Subcutaneous abdominal adipose tissue (tissue), 5 donors: ENCODE measurements at regions not wholly inside any gene's neighbourhood (a gene's known extent, or its start where the extent isn't known, plus 50 kb on each side); places are given as distances from the start of the nearest gene placed in this dataset.
"Not testable (repeated sequence)": the region's sequence is repeated elsewhere in the genome, so short reads cannot be mapped to it uniquely, and the experiment has no call there.

Source experiments
- H3K27ac ChIP-seq: one replicate; pipeline ENCODE4 v1.7.0; 2013; ENCODE audit warnings: low read depth, mild to moderate bottlenecking, inconsistent platforms, low read length, moderate library complexity
- H3K27me3 ChIP-seq, 5 donors: one replicate each; pipeline ENCODE4 v1.7.0; 2013; ENCODE audit warnings: low read length in 5 of 5, inconsistent platforms in 1 of 5; ENCODE audit not compliant: control insufficient read depth in 5 of 5, insufficient read depth in 4 of 5
- H3K36me3 ChIP-seq, 5 donors: one replicate each; pipeline ENCODE4 v1.7.0; 2013; ENCODE audit warnings: low read length in 5 of 5; ENCODE audit not compliant: control insufficient read depth in 5 of 5, insufficient read depth in 5 of 5
- H3K4me1 ChIP-seq, 5 donors: one replicate each; pipeline ENCODE4 v1.7.0; 2013; ENCODE audit warnings: low read length in 5 of 5, mild to moderate bottlenecking in 3 of 5, moderate library complexity in 1 of 5; ENCODE audit not compliant: control insufficient read depth in 5 of 5, insufficient read depth in 5 of 5
- H3K4me3 ChIP-seq, 5 donors: one replicate each; pipeline ENCODE4 v1.7.0; 2013; ENCODE audit warnings: low read length in 5 of 5, low read depth in 1 of 5
- H3K9ac ChIP-seq, 5 donors: one replicate each; pipeline ENCODE4 v1.7.0; 2013; ENCODE audit warnings: low read length in 5 of 5, mild to moderate bottlenecking in 4 of 5, moderate library complexity in 3 of 5
- H3K9me3 ChIP-seq, 5 donors: one replicate each; pipeline ENCODE4 v1.7.0; 2013; ENCODE audit warnings: low read length in 5 of 5; ENCODE audit not compliant: control insufficient read depth in 5 of 5
- donor health status: healthy.
- donor health status: healthy.
- donor health status: healthy.
- donor health status: healthy.
- donor health status: healthy.

- no peak overlapping the region for H3K27ac ChIP-seq
- peaks cover 0 to 2% (median 0%) of the 10 kb centered on the region in 5 donors for H3K4me1 ChIP-seq
- H3K27me3 ChIP-seq: peaks cover 0 to 4% (median 0%) of the 10 kb centered on the region in 5 donors
- no peaks in the 10 kb centered on the region for H3K9me3 ChIP-seq
- H3K36me3 ChIP-seq: peaks cover 0 to 17% (median 7%) of the 10 kb centered on the region in 5 donors
- H3K9ac ChIP-seq: no peak overlapping the region
- no peak overlapping the region for H3K4me3 ChIP-seq
Observed at GRCh38 chr10:117492504-117492903, 50.0 kb upstream of the EMX2 start.

GRCh38 chr10:117488004-117488403, 54.5 kb upstream of the EMX2 start:
- Histone ChIP-seq H3K27ac (no peak overlapping the region), H3K4me3 (no peak overlapping the region), H3K36me3 (peaks cover 0 to 17% (median 7%) of the 10 kb centered on the region in 5 donors), H3K9me3 (no peaks in the 10 kb centered on the region), H3K4me1 (no peaks in the 10 kb centered on the region), H3K9ac (no peak overlapping the region), H3K27me3 (peaks cover 0 to 4% (median 0%) of the 10 kb centered on the region in 5 donors)

GRCh38 chr10:117486606-117487005, 55.9 kb upstream of the EMX2 start:
- peaks cover 0 to 17% (median 7%) of the 10 kb centered on the region in 5 donors for H3K36me3 ChIP-seq
- no peaks in the 10 kb centered on the region for H3K27me3 ChIP-seq
- H3K9me3 ChIP-seq: no peaks in the 10 kb centered on the region
- H3K9ac ChIP-seq: no peak overlapping the region
- H3K4me3 ChIP-seq: no peak overlapping the region
- no peaks in the 10 kb centered on the region for H3K4me1 ChIP-seq
- no peak overlapping the region for H3K27ac ChIP-seq

GRCh38 chr10:117483056-117483590, 59.4 kb upstream of the EMX2 start:
- no peak overlapping the region for H3K4me3 ChIP-seq
- H3K36me3 ChIP-seq: no peaks in the 10 kb centered on the region
- H3K27ac ChIP-seq: no peak overlapping the region
- H3K9ac ChIP-seq: no peak overlapping the region
- H3K27me3 ChIP-seq: peaks cover 1 to 13% (median 6%) of the 10 kb centered on the region in 5 donors
- peaks cover 0 to 4% (median 0%) of the 10 kb centered on the region in 5 donors for H3K4me1 ChIP-seq
- no peaks in the 10 kb centered on the region for H3K9me3 ChIP-seq

GRCh38 chr10:117481011-117481410, 61.5 kb upstream of the EMX2 start:
- Histone ChIP-seq H3K27me3 (peaks cover 6 to 14% (median 9%) of the 10 kb centered on the region in 5 donors), H3K4me1 (peaks cover 0 to 15% (median 8%) of the 10 kb centered on the region in 5 donors)
- H3K36me3 ChIP-seq, H3K4me3 ChIP-seq, H3K27ac ChIP-seq, H3K9me3 ChIP-seq, H3K9ac ChIP-seq: not testable (repeated sequence)

GRCh38 chr10:117480097-117480496, 62.4 kb upstream of the EMX2 start:
- Histone ChIP-seq H3K9me3 (no peaks in the 10 kb centered on the region), H3K4me3 (no peak overlapping the region), H3K9ac (no peak overlapping the region), H3K4me1 (peaks cover 0 to 15% (median 8%) of the 10 kb centered on the region in 5 donors), H3K36me3 (no peaks in the 10 kb centered on the region), H3K27ac (no peak overlapping the region), H3K27me3 (peaks cover 7 to 14% (median 9%) of the 10 kb centered on the region in 5 donors)

- H3K27ac ChIP-seq: no peak overlapping the region
- H3K9ac ChIP-seq: no peak overlapping the region
- H3K36me3 ChIP-seq: no peaks in the 10 kb centered on the region
- H3K27me3 ChIP-seq: peaks cover 8 to 14% (median 10%) of the 10 kb centered on the region in 5 donors
- no peak overlapping the region for H3K4me3 ChIP-seq
- no peaks in the 10 kb centered on the region for H3K9me3 ChIP-seq
- H3K4me1 ChIP-seq: peaks cover 0 to 15% (median 10%) of the 10 kb centered on the region in 5 donors
Observed at GRCh38 chr10:117477961-117478670, 64.4 kb upstream of the EMX2 start.

- peak overlapping the region; percentile 39 for H3K27ac ChIP-seq
- H3K9ac ChIP-seq: no peak overlapping the region
- H3K36me3 ChIP-seq: no peaks in the 10 kb centered on the region
- no peaks in the 10 kb centered on the region for H3K9me3 ChIP-seq
- peaks cover 8 to 14% (median 10%) of the 10 kb centered on the region in 5 donors for H3K27me3 ChIP-seq
- peak overlapping the region in 1 of 5 donors; percentile 23 for H3K4me3 ChIP-seq
- peaks cover 0 to 15% (median 10%) of the 10 kb centered on the region in 5 donors for H3K4me1 ChIP-seq
Observed at GRCh38 chr10:117477211-117477947, 65.2 kb upstream of the EMX2 start.

- Histone ChIP-seq H3K27me3 (peaks cover 8 to 18% (median 10%) of the 10 kb centered on the region in 5 donors), H3K27ac (peak overlapping the region; percentile 39), H3K4me3 (peak overlapping the region in 1 of 5 donors; percentile 23), H3K36me3 (no peaks in the 10 kb centered on the region), H3K9ac (no peak overlapping the region), H3K9me3 (no peaks in the 10 kb centered on the region), H3K4me1 (peaks cover 0 to 15% (median 10%) of the 10 kb centered on the region in 5 donors)
Observed at GRCh38 chr10:117476716-117477115, 65.8 kb upstream of the EMX2 start.

- Histone ChIP-seq H3K9me3 (no peaks in the 10 kb centered on the region), H3K4me1 (peaks cover 0 to 15% (median 10%) of the 10 kb centered on the region in 5 donors), H3K4me3 (no peak overlapping the region), H3K36me3 (no peaks in the 10 kb centered on the region), H3K9ac (no peak overlapping the region), H3K27me3 (peaks cover 8 to 21% (median 14%) of the 10 kb centered on the region in 5 donors), H3K27ac (peak overlapping the region; percentile 39)
Observed at GRCh38 chr10:117476281-117476680, 66.3 kb upstream of the EMX2 start.
